SK-N-MC (cell line): ENCODE measurements at regions not wholly inside any gene's neighbourhood (a gene's known extent, or its start where the extent isn't known, plus 50 kb on each side); places are given as distances from the start of the nearest gene placed in this dataset.
"Not testable (repeated sequence)": the region's sequence is repeated elsewhere in the genome, so short reads cannot be mapped to it uniquely, and the experiment has no call there.

Source experiments
- EZH2 ChIP-seq: fragments of 200-600 bp; sonication (generic); IDR thresholded peaks from one replicate; pipeline ENCODE4 v1.6.1; 2017; ENCODE audit warnings: antibody characterized with exemption
- POLR2AphosphoS5 ChIP-seq: IDR thresholded peaks from 2 replicates; pipeline ENCODE4 v1.6.1; 2012; ENCODE audit warnings: mild to moderate bottlenecking, low read depth, low read length, borderline replicate concordance

DNA sequence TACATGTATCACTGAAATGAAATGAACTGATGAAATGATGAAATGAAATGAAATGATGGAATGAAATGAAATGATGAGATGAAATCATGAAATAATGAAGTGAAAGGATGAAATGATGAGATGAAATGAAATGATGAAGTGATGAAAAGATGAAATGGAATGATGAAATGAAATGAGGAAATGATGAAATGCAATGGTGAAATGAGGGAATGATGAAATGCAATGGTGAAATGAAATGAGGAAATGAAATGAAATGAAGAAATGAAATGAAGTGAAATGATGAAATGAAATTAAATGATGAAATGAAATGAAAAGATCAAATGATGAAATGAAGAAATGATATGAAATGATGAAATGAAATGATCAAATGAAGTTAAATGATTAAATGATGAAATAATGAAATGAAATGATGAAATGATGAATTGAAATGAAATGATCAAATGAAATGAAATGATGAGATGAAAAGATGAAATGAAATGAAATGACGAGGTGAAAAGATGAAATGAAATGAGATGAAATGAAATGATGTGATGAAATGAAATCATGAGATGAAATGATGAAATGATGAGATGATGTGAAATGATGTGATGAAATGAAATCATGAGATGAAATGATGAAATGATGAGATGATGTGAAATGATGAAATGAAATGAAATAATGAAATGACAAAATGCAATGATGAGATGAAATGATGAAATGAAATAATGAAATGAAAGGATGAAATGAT lies 327.9 kb upstream of the WSB1 start:
- TF ChIP-seq EZH2, POLR2AphosphoS5: not testable (repeated sequence)
